ENCODE measurements at regions not wholly inside any gene's neighbourhood (a gene's known extent, or its start where the extent isn't known, plus 50 kb on each side); places are given as distances from the start of the nearest gene placed in this dataset.
"Not testable (repeated sequence)": the region's sequence is repeated elsewhere in the genome, so short reads cannot be mapped to it uniquely, and the experiment has no call there.

GRCh38 chr7:146057958-146058357 is 58.6 kb upstream of the CNTNAP2 start:
- H3K27me3 ChIP-seq (ENCODE audit: insufficient read depth, low read length), result no peaks in the 10 kb centered on the region
- no peak overlapping the region for H2BK120ac ChIP-seq (ENCODE audit: insufficient read depth, low read length, poor library complexity)
- no peaks in the 10 kb centered on the region for H3K79me2 ChIP-seq (ENCODE audit: control insufficient read depth, insufficient read depth, low read length, poor library complexity)
- no peak overlapping the region for H4K8ac ChIP-seq (ENCODE audit: low read depth, low read length)
- H3K79me1 ChIP-seq (ENCODE audit: low read length), result no peaks in the 10 kb centered on the region
- H2AFZ ChIP-seq (ENCODE audit: insufficient read depth, low read length, poor library complexity), result no peak overlapping the region
- H4K12ac ChIP-seq (ENCODE audit: low read depth, low read length), result no peak overlapping the region
- no peak overlapping the region for H2BK12ac ChIP-seq (ENCODE audit: low read length)
- H2BK5ac ChIP-seq (ENCODE audit: low read depth, low read length, poor library complexity), result no peak overlapping the region
- no CpG with 5 or more reads among the region's 6 CpGs for WGBS (ENCODE audit: extremely low coverage, insufficient coverage, insufficient read length)
- H4K91ac ChIP-seq (ENCODE audit: low read depth, low read length), result no peak overlapping the region
- H3K9me3 ChIP-seq (ENCODE audit: insufficient read depth, low read depth, low read length), result no peaks in the 10 kb centered on the region
- no peak overlapping the region for H3K9ac ChIP-seq (ENCODE audit: low read length)
- H3K4me3 ChIP-seq (ENCODE audit: low read depth, low read length), result no peak overlapping the region
- H3K36me3 ChIP-seq (ENCODE audit: control insufficient read depth in 1 of 2, insufficient read depth in 2 of 2, low read length in 2 of 2), result no peaks in the 10 kb centered on the region
- no peak overlapping the region for H2AK5ac ChIP-seq (ENCODE audit: low read length)
- no peak overlapping the region for H3K18ac ChIP-seq (ENCODE audit: low read length)
- peaks cover 0 to 3% of the 10 kb centered on the region in 2 experiments for H3K4me1 ChIP-seq (ENCODE audit: control insufficient read depth in 1 of 2, insufficient read depth in 2 of 2, low read length in 2 of 2)
- no peak for DNase-seq
- H3K23ac ChIP-seq (ENCODE audit: low read length), result no peak overlapping the region
- no peak overlapping the region for H3K4me2 ChIP-seq (ENCODE audit: low read length)
- no peak overlapping the region for H3K4ac ChIP-seq (ENCODE audit: low read depth, low read length)
- H3K27ac ChIP-seq (ENCODE audit: low read depth, low read length), result no peak overlapping the region
- H3K14ac ChIP-seq (ENCODE audit: low read length), result no peak overlapping the region

DNA sequence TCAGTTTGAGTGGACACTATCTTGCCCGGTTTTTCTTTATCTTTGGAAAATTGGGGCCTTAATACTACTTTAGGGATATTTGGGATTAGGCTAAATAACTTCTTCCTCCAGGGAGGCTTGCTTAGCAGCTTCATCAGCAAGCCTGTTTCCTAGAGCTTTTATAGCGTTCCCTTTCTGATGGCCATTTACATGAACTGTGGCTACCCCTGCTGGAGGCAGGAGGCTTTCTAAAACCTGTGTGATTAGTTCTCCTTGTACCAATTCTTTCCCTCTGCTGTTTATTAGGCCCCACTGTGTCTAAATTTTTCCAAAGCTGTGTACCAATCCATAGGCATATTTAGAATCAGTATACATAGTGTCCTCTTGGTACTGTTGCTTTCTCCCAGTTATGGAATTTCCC is 61.7 kb upstream of the CNTNAP2 start:
- Histone ChIP-seq H3K9me3 (ENCODE audit: insufficient read depth, low read depth, low read length) (no peaks in the 10 kb centered on the region), H2BK120ac (ENCODE audit: insufficient read depth, low read length, poor library complexity) (no peak overlapping the region), H3K4me1 (ENCODE audit: control insufficient read depth in 1 of 2, insufficient read depth in 2 of 2, low read length in 2 of 2) (peaks cover 0 to 3% of the 10 kb centered on the region in 2 experiments), H3K27me3 (ENCODE audit: insufficient read depth, low read length) (no peaks in the 10 kb centered on the region), H3K27ac (ENCODE audit: low read depth, low read length) (no peak overlapping the region), H3K18ac (ENCODE audit: low read length) (no peak overlapping the region), H2BK12ac (ENCODE audit: low read length) (no peak overlapping the region), H3K9ac (ENCODE audit: low read length) (no peak overlapping the region), H3K23ac (ENCODE audit: low read length) (no peak overlapping the region), H3K36me3 (ENCODE audit: control insufficient read depth in 1 of 2, insufficient read depth in 2 of 2, low read length in 2 of 2) (no peaks in the 10 kb centered on the region), H3K79me1 (ENCODE audit: low read length) (no peaks in the 10 kb centered on the region), H2BK5ac (ENCODE audit: low read depth, low read length, poor library complexity) (no peak overlapping the region), H3K14ac (ENCODE audit: low read length) (no peak overlapping the region), H4K8ac (ENCODE audit: low read depth, low read length) (no peak overlapping the region), H3K4me2 (ENCODE audit: low read length) (no peak overlapping the region), H3K4me3 (ENCODE audit: low read depth, low read length) (no peak overlapping the region), H3K79me2 (ENCODE audit: control insufficient read depth, insufficient read depth, low read length, poor library complexity) (no peaks in the 10 kb centered on the region), H2AK5ac (ENCODE audit: low read length) (no peak overlapping the region), H2AFZ (ENCODE audit: insufficient read depth, low read length, poor library complexity) (no peak overlapping the region), H4K91ac (ENCODE audit: low read depth, low read length) (no peak overlapping the region), H4K12ac (ENCODE audit: low read depth, low read length) (no peak overlapping the region), H3K4ac (ENCODE audit: low read depth, low read length) (no peak overlapping the region)
- no peak for DNase-seq
- WGBS (ENCODE audit: extremely low coverage, insufficient coverage, insufficient read length), result no CpG with 5 or more reads among the region's 2 CpGs

- Histone ChIP-seq H3K79me2 (ENCODE audit: control insufficient read depth, insufficient read depth, low read length, poor library complexity) (no peaks in the 10 kb centered on the region), H3K4me3 (ENCODE audit: low read depth, low read length) (no peak overlapping the region), H3K36me3 (ENCODE audit: control insufficient read depth in 1 of 2, insufficient read depth in 2 of 2, low read length in 2 of 2) (no peaks in the 10 kb centered on the region), H3K23ac (ENCODE audit: low read length) (no peak overlapping the region), H4K8ac (ENCODE audit: low read depth, low read length) (no peak overlapping the region), H3K27ac (ENCODE audit: low read depth, low read length) (no peak overlapping the region), H2AFZ (ENCODE audit: insufficient read depth, low read length, poor library complexity) (no peak overlapping the region), H2BK120ac (ENCODE audit: insufficient read depth, low read length, poor library complexity) (no peak overlapping the region), H3K18ac (ENCODE audit: low read length) (no peak overlapping the region), H2AK5ac (ENCODE audit: low read length) (no peak overlapping the region), H3K4me1 (ENCODE audit: control insufficient read depth in 1 of 2, insufficient read depth in 2 of 2, low read length in 2 of 2) (peaks cover 0 to 3% of the 10 kb centered on the region in 2 experiments), H3K9me3 (ENCODE audit: insufficient read depth, low read depth, low read length) (no peaks in the 10 kb centered on the region), H4K12ac (ENCODE audit: low read depth, low read length) (no peak overlapping the region), H4K91ac (ENCODE audit: low read depth, low read length) (no peak overlapping the region), H3K4me2 (ENCODE audit: low read length) (no peak overlapping the region), H3K27me3 (ENCODE audit: insufficient read depth, low read length) (no peaks in the 10 kb centered on the region), H3K79me1 (ENCODE audit: low read length) (no peaks in the 10 kb centered on the region), H2BK12ac (ENCODE audit: low read length) (no peak overlapping the region), H3K4ac (ENCODE audit: low read depth, low read length) (no peak overlapping the region), H3K14ac (ENCODE audit: low read length) (no peak overlapping the region), H3K9ac (ENCODE audit: low read length) (no peak overlapping the region), H2BK5ac (ENCODE audit: low read depth, low read length, poor library complexity) (no peak overlapping the region)
- no peak for DNase-seq
- WGBS (ENCODE audit: extremely low coverage, insufficient coverage, insufficient read length), result no CpG with 5 or more reads among the region's 4 CpGs
Measured at GRCh38 chr7:146053492-146053891, 63.1 kb upstream of the CNTNAP2 start.

DNA sequence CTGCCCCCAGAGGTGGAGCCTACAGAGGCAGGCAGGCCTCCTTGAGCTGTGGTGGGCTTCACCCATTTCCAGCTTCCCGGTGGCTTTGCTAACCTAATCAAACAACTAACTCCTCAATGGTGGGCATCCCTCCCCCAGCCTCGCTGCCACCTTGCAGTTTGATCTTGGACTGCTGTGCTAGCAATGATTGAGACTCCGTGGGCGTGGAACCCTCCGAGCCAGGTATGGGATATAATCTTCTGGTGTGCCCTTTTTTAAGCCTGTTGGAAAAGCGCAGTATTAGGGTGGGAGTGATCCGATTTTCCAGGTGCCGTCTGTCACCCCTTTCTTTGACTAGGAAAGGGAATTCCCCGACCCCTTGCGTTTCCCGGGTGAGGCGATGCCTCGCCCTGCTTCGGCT is 73.3 kb upstream of the CNTNAP2 start:
- not testable (repeated sequence) for H3K14ac ChIP-seq (ENCODE audit: low read length); H3K23ac ChIP-seq (ENCODE audit: low read length); H3K9ac ChIP-seq (ENCODE audit: low read length); H3K4me1 ChIP-seq (ENCODE audit: control insufficient read depth in 1 of 2, insufficient read depth in 2 of 2, low read length in 2 of 2); H3K79me2 ChIP-seq (ENCODE audit: control insufficient read depth, insufficient read depth, low read length, poor library complexity); H3K4ac ChIP-seq (ENCODE audit: low read depth, low read length); H4K12ac ChIP-seq (ENCODE audit: low read depth, low read length); H3K9me3 ChIP-seq (ENCODE audit: insufficient read depth, low read depth, low read length); H2BK12ac ChIP-seq (ENCODE audit: low read length); H3K4me2 ChIP-seq (ENCODE audit: low read length); H3K18ac ChIP-seq (ENCODE audit: low read length); H3K79me1 ChIP-seq (ENCODE audit: low read length); H4K91ac ChIP-seq (ENCODE audit: low read depth, low read length); H3K36me3 ChIP-seq (ENCODE audit: control insufficient read depth in 1 of 2, insufficient read depth in 2 of 2, low read length in 2 of 2); DNase-seq; H2AFZ ChIP-seq (ENCODE audit: insufficient read depth, low read length, poor library complexity); H2BK120ac ChIP-seq (ENCODE audit: insufficient read depth, low read length, poor library complexity); H4K8ac ChIP-seq (ENCODE audit: low read depth, low read length); H3K4me3 ChIP-seq (ENCODE audit: low read depth, low read length); H2AK5ac ChIP-seq (ENCODE audit: low read length); H3K27me3 ChIP-seq (ENCODE audit: insufficient read depth, low read length); H3K27ac ChIP-seq (ENCODE audit: low read depth, low read length); H2BK5ac ChIP-seq (ENCODE audit: low read depth, low read length, poor library complexity)
- no CpG with 5 or more reads among the region's 14 CpGs for WGBS (ENCODE audit: extremely low coverage, insufficient coverage, insufficient read length)

Measured in trophoblast cell (in vitro differentiated cells and primary cell).